HG03039 (cell line): ENCODE measurements at regions not wholly inside any gene's neighbourhood (a gene's known extent, or its start where the extent isn't known, plus 50 kb on each side); places are given as distances from the start of the nearest gene placed in this dataset.

ENCODE experiments used
- ATAC-seq: cut with Tn5 transposase; IDR thresholded peaks from one replicate; pipeline ENCODE4 v1.9.1; 2021; ENCODE audit warnings: mild to moderate bottlenecking, moderate library complexity; ENCODE audit not compliant: unreplicated experiment

DNA sequence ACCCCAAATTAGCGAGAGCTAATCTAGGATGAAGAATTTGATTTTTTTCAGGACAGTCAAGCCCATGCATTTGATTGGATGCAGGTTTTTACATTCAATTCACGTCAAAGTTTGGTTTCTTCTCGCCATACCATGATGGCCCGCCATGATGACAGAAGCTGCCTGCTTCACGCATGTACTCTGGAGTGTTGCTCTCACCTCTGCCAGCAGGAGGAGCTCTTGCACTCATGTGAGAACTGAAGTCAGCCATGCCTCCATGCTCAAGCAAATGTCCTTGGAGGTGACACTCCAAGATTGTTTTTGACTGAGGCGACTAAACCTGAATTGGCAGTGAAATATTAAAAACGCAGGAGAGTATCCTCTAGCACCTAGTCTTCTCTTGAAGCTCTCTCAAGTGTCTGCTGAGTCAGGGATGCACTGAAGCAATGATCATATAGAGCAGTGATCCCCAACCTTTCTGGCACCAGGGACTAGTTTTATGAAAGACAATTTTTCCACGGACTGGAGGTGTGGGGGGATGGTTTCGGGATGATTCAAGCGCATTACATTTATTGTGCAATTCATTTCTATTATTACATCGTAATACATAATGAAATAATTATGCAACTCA is 120.9 kb downstream of the SAMMSON start:
- ATAC-seq, result peak; percentile 98

DNA sequence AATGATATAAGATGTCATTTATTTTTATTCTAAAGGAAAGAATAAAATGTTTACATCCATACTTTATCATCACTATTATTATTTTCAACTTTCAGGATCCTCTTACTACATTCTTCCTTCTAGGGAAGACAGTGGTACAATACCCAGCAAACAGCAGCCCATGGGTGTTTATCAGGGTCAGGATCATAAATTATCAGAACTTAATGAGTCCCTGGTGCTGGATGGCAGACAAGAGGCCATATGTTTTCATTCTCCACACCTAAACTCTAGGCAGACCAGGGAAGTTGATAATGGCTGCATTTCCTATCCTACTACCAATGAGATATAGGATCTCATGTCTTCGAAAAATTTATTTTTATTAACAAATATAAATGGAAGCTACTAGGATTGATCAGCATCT is 127.7 kb downstream of the SAMMSON start:
- ATAC-seq, result no peak

DNA sequence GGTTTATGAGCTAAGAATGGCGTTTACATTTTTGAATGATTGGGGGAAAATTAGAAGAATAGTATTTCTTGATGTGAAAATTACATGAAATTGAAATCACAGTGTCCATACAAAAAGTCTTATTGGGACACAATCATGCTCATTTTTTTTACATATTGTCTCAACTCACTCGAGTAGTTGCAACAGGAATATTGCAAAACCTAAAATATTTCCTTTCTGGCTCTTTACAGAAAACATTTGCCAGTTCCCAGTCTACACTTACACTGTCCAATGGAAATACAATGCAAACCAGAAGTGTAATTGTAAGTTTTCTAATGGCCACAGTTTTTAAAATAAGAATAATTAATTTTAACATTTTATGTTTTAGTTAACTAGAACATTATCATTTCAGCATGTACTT is 137.8 kb downstream of the SAMMSON start:
- ATAC-seq, result no peak

DNA sequence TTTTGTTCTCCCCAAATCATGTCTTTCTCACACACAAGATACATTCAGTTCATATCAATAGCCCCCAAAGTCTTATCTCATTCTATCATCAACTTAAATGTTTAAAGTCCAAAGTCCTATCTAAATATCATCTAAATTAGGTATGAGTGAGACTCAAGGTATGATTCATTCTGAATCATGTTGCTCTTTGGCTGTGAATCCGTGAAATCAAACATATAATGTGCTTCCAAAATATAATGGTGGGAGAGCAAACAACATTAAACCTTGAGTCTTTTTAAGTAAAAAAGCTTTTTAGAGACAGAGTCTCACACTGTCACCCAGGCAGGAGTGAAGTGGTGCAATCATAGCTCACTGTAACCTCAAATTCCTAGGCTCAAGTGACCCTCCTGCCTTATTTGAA is 139.1 kb downstream of the SAMMSON start:
- no peak for ATAC-seq
